ENCODE measurements at regions not wholly inside any gene's neighbourhood (a gene's known extent, or its start where the extent isn't known, plus 50 kb on each side); places are given as distances from the start of the nearest gene placed in this dataset.

GRCh38 chr4:22897520-22898108 lies 204.9 kb downstream of the GBA3 start:
- TF ChIP-seq, protein P1, sequence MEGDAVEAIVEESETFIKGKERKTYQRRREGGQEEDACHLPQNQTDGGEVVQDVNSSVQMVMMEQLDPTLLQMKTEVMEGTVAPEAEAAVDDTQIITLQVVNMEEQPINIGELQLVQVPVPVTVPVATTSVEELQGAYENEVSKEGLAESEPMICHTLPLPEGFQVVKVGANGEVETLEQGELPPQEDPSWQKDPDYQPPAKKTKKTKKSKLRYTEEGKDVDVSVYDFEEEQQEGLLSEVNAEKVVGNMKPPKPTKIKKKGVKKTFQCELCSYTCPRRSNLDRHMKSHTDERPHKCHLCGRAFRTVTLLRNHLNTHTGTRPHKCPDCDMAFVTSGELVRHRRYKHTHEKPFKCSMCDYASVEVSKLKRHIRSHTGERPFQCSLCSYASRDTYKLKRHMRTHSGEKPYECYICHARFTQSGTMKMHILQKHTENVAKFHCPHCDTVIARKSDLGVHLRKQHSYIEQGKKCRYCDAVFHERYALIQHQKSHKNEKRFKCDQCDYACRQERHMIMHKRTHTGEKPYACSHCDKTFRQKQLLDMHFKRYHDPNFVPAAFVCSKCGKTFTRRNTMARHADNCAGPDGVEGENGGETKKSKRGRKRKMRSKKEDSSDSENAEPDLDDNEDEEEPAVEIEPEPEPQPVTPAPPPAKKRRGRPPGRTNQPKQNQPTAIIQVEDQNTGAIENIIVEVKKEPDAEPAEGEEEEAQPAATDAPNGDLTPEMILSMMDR (conservative IDR thresholded peaks at IDR 0.05 in 1 of 2, IDR thresholded peaks at IDR 0.05 in 1 of 2; ENCODE audit: low read depth in 1 of 2, low read length in 2 of 2): peak; percentile 60 to 76
- TF ChIP-seq EZH2 (IDR thresholded peaks at IDR 0.05; ENCODE audit: low read length, missing control alignments): no peak

Measured in fibroblast of lung (primary cell).